GM12891 (cell line): ENCODE measurements at regions not wholly inside any gene's neighbourhood (a gene's known extent, or its start where the extent isn't known, plus 50 kb on each side); places are given as distances from the start of the nearest gene placed in this dataset.

ENCODE experiments used
- POLR2A ChIP-seq: IDR thresholded peaks from 2 replicates; pipeline ENCODE4 v1.6.1; 2011; ENCODE audit warnings: low read depth, low read length, control low read depth
- POLR2AphosphoS5 ChIP-seq: IDR thresholded peaks from 2 replicates; pipeline ENCODE4 v1.6.1; 2011; ENCODE audit warnings: low read depth, low read length, control low read depth

GRCh38 chr4:45688341-45688740, 435.5 kb downstream of the GABRG1 start:
- no peak for TF ChIP-seq POLR2A
- TF ChIP-seq POLR2AphosphoS5: no peak
